ENCODE measurements at regions not wholly inside any gene's neighbourhood (a gene's known extent, or its start where the extent isn't known, plus 50 kb on each side); places are given as distances from the start of the nearest gene placed in this dataset.

DNA sequence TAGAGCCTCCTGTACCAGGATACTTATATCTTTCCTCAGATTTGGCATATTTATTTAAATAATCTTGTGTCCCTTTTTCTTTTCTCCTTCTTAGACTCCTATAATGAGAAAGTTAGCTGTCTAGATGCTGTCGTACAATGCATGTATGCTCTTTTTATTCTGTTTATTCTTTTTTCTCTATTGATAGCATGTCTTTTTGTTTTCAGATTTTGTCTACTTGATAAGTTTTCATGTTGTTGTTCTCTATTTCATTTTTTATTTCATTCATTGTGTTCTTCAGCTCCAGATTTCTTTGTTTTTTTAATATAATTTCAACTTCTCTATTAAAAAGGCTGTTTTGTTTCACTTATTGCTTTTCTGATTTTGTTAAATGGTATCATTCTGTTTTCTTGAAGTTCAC, 674.3 kb upstream of the POU3F3 start:
- CTCF ChIA-PET: no interaction called here

GRCh38 chr2:104200533-104201168, 653.3 kb upstream of the POU3F3 start:
- ChIA-PET POLR2A (interaction anchor here (0.6 kb wide), 1 partner anchor 208 kb away, joined by 3 read pairs; no protein-coding TSS in a partner anchor), CTCF (no interaction called here)

More for the DNA sequence above, 674.3 kb upstream of the POU3F3 start:
- TF ChIP-seq SETDB1 (IDR thresholded peaks at IDR 0.05; ENCODE audit: insufficient read length, low read length) (peak; percentile 80), ZNF654 (tag by site-specific recombination; IDR thresholded peaks at IDR 0.05; ENCODE audit: low read depth) (no peak)
- POLR2A ChIA-PET: no interaction called here
- Histone ChIP-seq H3K4me1 (ENCODE audit: control insufficient read depth, insufficient read depth, low read length) (peaks cover 3% of the 10 kb centered on the region; the same call in 1 of the 2 replicates), H3K9me3 (ENCODE audit: control insufficient read depth, insufficient read depth, low read depth, low read length) (no peaks in the 10 kb centered on the region), H3K36me3 (ENCODE audit: control insufficient read depth in 2 of 2, insufficient read depth in 1 of 2, low read length in 2 of 2) (no peaks in the 10 kb centered on the region), H3K4me3 (ENCODE audit: low read depth, low read length) (no peak overlapping the region), H3K27ac (ENCODE audit: extremely low read depth, low read depth, low read length) (no peak overlapping the region)

DNA sequence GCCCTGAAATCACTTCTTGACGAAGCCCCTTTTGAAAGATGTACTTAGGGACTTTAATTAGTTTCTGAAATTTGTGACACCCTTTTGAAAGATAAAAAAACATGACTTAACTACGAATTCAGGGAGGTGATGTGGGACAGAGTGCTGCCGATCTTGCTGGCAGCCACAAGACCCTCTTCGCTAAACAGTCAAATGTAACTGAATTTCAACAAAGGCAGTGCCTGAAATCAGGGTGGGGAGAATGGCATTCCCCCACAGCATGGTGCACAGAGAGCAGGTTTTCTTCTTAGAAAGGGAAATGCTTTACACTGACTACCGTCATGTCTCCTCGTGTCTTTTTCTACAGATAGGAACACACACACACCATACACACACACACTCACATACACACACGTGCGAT, 640.2 kb upstream of the POU3F3 start:
- no peaks in the 10 kb centered on the region for H3K9me3 ChIP-seq (ENCODE audit: control insufficient read depth, insufficient read depth, low read depth, low read length)
- no peaks in the 10 kb centered on the region for H3K36me3 ChIP-seq (ENCODE audit: control insufficient read depth in 2 of 2, insufficient read depth in 1 of 2, low read length in 2 of 2)
- no peak overlapping the region for H3K4me3 ChIP-seq (ENCODE audit: low read depth, low read length)
- TF ChIP-seq ZNF529 (tag by site-specific recombination; IDR thresholded peaks at IDR 0.05; ENCODE audit: insufficient replicate concordance): no peak
- TF ChIP-seq, protein P1, sequence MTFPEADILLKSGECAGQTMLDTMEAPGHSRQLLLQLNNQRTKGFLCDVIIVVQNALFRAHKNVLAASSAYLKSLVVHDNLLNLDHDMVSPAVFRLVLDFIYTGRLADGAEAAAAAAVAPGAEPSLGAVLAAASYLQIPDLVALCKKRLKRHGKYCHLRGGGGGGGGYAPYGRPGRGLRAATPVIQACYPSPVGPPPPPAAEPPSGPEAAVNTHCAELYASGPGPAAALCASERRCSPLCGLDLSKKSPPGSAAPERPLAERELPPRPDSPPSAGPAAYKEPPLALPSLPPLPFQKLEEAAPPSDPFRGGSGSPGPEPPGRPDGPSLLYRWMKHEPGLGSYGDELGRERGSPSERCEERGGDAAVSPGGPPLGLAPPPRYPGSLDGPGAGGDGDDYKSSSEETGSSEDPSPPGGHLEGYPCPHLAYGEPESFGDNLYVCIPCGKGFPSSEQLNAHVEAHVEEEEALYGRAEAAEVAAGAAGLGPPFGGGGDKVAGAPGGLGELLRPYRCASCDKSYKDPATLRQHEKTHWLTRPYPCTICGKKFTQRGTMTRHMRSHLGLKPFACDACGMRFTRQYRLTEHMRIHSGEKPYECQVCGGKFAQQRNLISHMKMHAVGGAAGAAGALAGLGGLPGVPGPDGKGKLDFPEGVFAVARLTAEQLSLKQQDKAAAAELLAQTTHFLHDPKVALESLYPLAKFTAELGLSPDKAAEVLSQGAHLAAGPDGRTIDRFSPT (tag by site-specific recombination; IDR thresholded peaks at IDR 0.05): no peak
- no peak for TF ChIP-seq YY2 (tag by site-specific recombination; IDR thresholded peaks at IDR 0.05)
- no peak for TF ChIP-seq ZBTB21 (tag by site-specific recombination; IDR thresholded peaks at IDR 0.05)
- TF ChIP-seq PBX3 (CRISPR knock-in tag; IDR thresholded peaks at IDR 0.05): no peak
- TF ChIP-seq ZNF645 (tag by site-specific recombination; IDR thresholded peaks at IDR 0.05): no peak
- no peak for TF ChIP-seq ZNF366 (tag by site-specific recombination; conservative IDR thresholded peaks at IDR 0.05)
- no peak for TF ChIP-seq ZNF521 (tag by site-specific recombination; IDR thresholded peaks at IDR 0.05)
- TF ChIP-seq ZNF423 (tag by site-specific recombination; IDR thresholded peaks at IDR 0.05): no peak
- no peak for TF ChIP-seq ZNF600 (tag by site-specific recombination; IDR thresholded peaks at IDR 0.05)
- TF ChIP-seq ZNF670 (tag by site-specific recombination; IDR thresholded peaks at IDR 0.05; ENCODE audit: low read depth): no peak
- no peak for TF ChIP-seq ZNF560 (tag by site-specific recombination; IDR thresholded peaks at IDR 0.05; ENCODE audit: borderline replicate concordance)
- no peak for TF ChIP-seq ZNF394 (tag by site-specific recombination; IDR thresholded peaks at IDR 0.05; ENCODE audit: borderline replicate concordance)
- TF ChIP-seq ZNF223 (tag by site-specific recombination; IDR thresholded peaks at IDR 0.05): no peak
- H3K4me1 ChIP-seq (ENCODE audit: control insufficient read depth, insufficient read depth, low read length): no peaks in the 10 kb centered on the region
- H3K27ac ChIP-seq (ENCODE audit: extremely low read depth, low read depth, low read length): no peak overlapping the region
- ChIA-PET POLR2A (no interaction called here), CTCF (no interaction called here)

More at GRCh38 chr2:104200533-104201168, 653.3 kb upstream of the POU3F3 start:
- Histone ChIP-seq H3K36me3 (ENCODE audit: control insufficient read depth in 2 of 2, insufficient read depth in 1 of 2, low read length in 2 of 2) (no peaks in the 10 kb centered on the region), H3K27ac (ENCODE audit: extremely low read depth, low read depth, low read length) (no peak overlapping the region), H3K9me3 (ENCODE audit: control insufficient read depth, insufficient read depth, low read depth, low read length) (no peaks in the 10 kb centered on the region), H3K4me1 (ENCODE audit: control insufficient read depth, insufficient read depth, low read length) (no peaks in the 10 kb centered on the region), H3K4me3 (ENCODE audit: low read depth, low read length) (no peak overlapping the region)
- TF ChIP-seq ZNF660 (tag by site-specific recombination; IDR thresholded peaks at IDR 0.05) (no peak), ZNF366 (tag by site-specific recombination; conservative IDR thresholded peaks at IDR 0.05) (no peak), SP2 (tag by site-specific recombination; IDR thresholded peaks at IDR 0.05) (no peak), ZSCAN23 (tag by site-specific recombination; IDR thresholded peaks at IDR 0.05) (no peak), KLF7 (tag by site-specific recombination; IDR thresholded peaks at IDR 0.05; ENCODE audit: borderline replicate concordance) (no peak)
